H1 (cell line): ENCODE measurements at regions not wholly inside any gene's neighbourhood (a gene's known extent, or its start where the extent isn't known, plus 50 kb on each side); places are given as distances from the start of the nearest gene placed in this dataset.
"Not testable (repeated sequence)": the region's sequence is repeated elsewhere in the genome, so short reads cannot be mapped to it uniquely, and the experiment has no call there.

Experiments
- CTCF ChIA-PET: fragments of 300-600 bp; sonication (Branson Sonifier 250); formaldehyde crosslinking; loops from one replicate; lab custom pipeline; 2021; ENCODE audit not compliant: partially characterized antibody; lab: Charles Lee
- POLR2A ChIA-PET: fragments of 300-600 bp; sonication (Branson Sonifier 250); formaldehyde crosslinking; loops from one replicate; lab custom pipeline; 2021; ENCODE audit warnings: inconsistent platforms; ENCODE audit not compliant: partially characterized antibody; lab: Charles Lee
- DNase-seq, 2 experiments: peaks; one replicate each; pipeline versions ENCODE4 v3.0.0 to v3.0.0-alpha.2; 2010 to 2022; ENCODE audit warnings: low spot score in 2 of 2, low read depth in 1 of 2, mixed read lengths in 1 of 2
- FAIRE-seq: peaks from 2 replicates; lab custom pipeline; 2011; peaks lifted over from hg19 to GRCh38; lab: Jason Lieb, UNC
- H2AFZ ChIP-seq: 2 replicates; pipeline ENCODE4 v1.8.1; 2012; ENCODE audit warnings: low read length, inconsistent platforms
- H2AK5ac ChIP-seq: 2 replicates; pipeline ENCODE4 v1.6.1; 2013; ENCODE audit warnings: low read depth, low read length
- H2BK120ac ChIP-seq: replicated peaks from 2 replicates; pipeline ENCODE3; 2013; ENCODE audit warnings: low read depth, low read length, inconsistent platforms
- H2BK12ac ChIP-seq: 2 replicates; pipeline ENCODE4 v1.6.1; 2013; ENCODE audit warnings: low read depth, low read length
- H2BK15ac ChIP-seq: 2 replicates; pipeline ENCODE4 v1.6.1; 2013; ENCODE audit warnings: low read length
- H2BK20ac ChIP-seq: 2 replicates; pipeline ENCODE4 v1.6.1; 2013; ENCODE audit warnings: low read length
- H2BK5ac ChIP-seq: 2 replicates; pipeline ENCODE4 v1.6.1; 2013; ENCODE audit warnings: low read depth, low read length
- H3K14ac ChIP-seq: 2 replicates; pipeline ENCODE4 v1.6.1; 2013; ENCODE audit warnings: inconsistent platforms; ENCODE audit not compliant: insufficient read length
- H3K18ac ChIP-seq: 2 replicates; pipeline ENCODE4 v1.6.1; 2013; ENCODE audit warnings: low read length; ENCODE audit errors: extremely low read depth
- H3K23ac ChIP-seq: 2 replicates; pipeline ENCODE4 v1.6.1; 2013; ENCODE audit warnings: inconsistent platforms; ENCODE audit not compliant: insufficient read length
- H3K23me2 ChIP-seq: 2 replicates; pipeline ENCODE4 v1.6.1; 2013; ENCODE audit warnings: low read depth, low read length
- H3K27ac ChIP-seq: 2 replicates; pipeline ENCODE4 v1.6.1; 2011; ENCODE audit warnings: low read depth, low read length, inconsistent platforms
- H3K27me3 ChIP-seq, 4 experiments: replicated peaks in 1 of 4; 1 replicate in 1 of 4; 2 replicates in 3 of 4; pipeline versions ENCODE4 v1.6.1 to v1.8.1; 2011 to 2013; ENCODE audit warnings: low read length in 3 of 4, mild to moderate bottlenecking in 3 of 4, inconsistent platforms in 2 of 4, mixed read lengths in 2 of 4, moderate library complexity in 1 of 4; ENCODE audit not compliant: control insufficient read depth in 3 of 4, insufficient read depth in 3 of 4; ENCODE audit errors: extremely low read depth in 1 of 4
- H3K36me3 ChIP-seq, 4 experiments: 2 replicates each; pipeline versions ENCODE4 v1.6.1 to v1.8.1; 2011 to 2013; ENCODE audit warnings: mild to moderate bottlenecking in 4 of 4, low read length in 3 of 4, moderate library complexity in 2 of 4, control low read depth in 1 of 4, inconsistent platforms in 1 of 4; ENCODE audit not compliant: insufficient read depth in 4 of 4, control insufficient read depth in 2 of 4
- H3K4ac ChIP-seq: replicated peaks from 2 replicates; pipeline ENCODE3; 2013; ENCODE audit warnings: low read length, low read depth, mixed read lengths, inconsistent platforms; ENCODE audit not compliant: insufficient read length
- H3K4me1 ChIP-seq, 4 experiments: replicated peaks in 1 of 4; 1 replicate in 1 of 4; 2 replicates in 3 of 4; pipeline versions ENCODE4 v1.6.1 to v1.8.1; 2011 to 2013; ENCODE audit warnings: low read length in 3 of 4, inconsistent platforms in 2 of 4, mixed read lengths in 1 of 4; ENCODE audit not compliant: insufficient read depth in 4 of 4, control insufficient read depth in 3 of 4
- H3K4me2 ChIP-seq, 2 experiments: 2 replicates each; pipeline versions ENCODE4 v1.6.1 to v1.8.1; 2011 to 2013; ENCODE audit warnings: low read depth in 2 of 2, low read length in 2 of 2, control low read depth in 1 of 2, inconsistent platforms in 1 of 2, mild to moderate bottlenecking in 1 of 2; ENCODE audit not compliant: insufficient read depth in 1 of 2
- H3K4me3 ChIP-seq, 4 experiments: fragments of 200-600, 300-600 bp in 1 of 4; sonication (generic), shearing (Covaris generic), sonication (Bioruptor Twin) in 1 of 4; 2 replicates each; pipeline versions ENCODE4 v1.5.1 to v1.8.1; 2011 to 2016; ENCODE audit warnings: low read length in 4 of 4, low read depth in 3 of 4, control low read depth in 2 of 4, inconsistent platforms in 2 of 4, mild to moderate bottlenecking in 2 of 4, mixed read lengths in 1 of 4, moderate library complexity in 1 of 4; ENCODE audit not compliant: insufficient read depth in 2 of 4; ENCODE audit errors: extremely low read depth in 1 of 4
- H3K56ac ChIP-seq: replicated peaks from 2 replicates; pipeline ENCODE3; 2013; ENCODE audit warnings: low read depth, mild to moderate bottlenecking, mixed read lengths, low read length, inconsistent platforms; ENCODE audit not compliant: insufficient read length
- H3K79me1 ChIP-seq: 2 replicates; pipeline ENCODE4 v1.6.1; 2013; ENCODE audit warnings: low read depth, low read length, control low read depth
- H3K79me2 ChIP-seq, 2 experiments: 2 replicates each; pipeline versions ENCODE4 v1.6.1 to v1.8.1; 2012 to 2013; ENCODE audit warnings: low read length in 2 of 2, mild to moderate bottlenecking in 2 of 2, inconsistent platforms in 1 of 2; ENCODE audit not compliant: insufficient read depth in 2 of 2, control insufficient read depth in 1 of 2
- H3K9ac ChIP-seq, 4 experiments: replicated peaks in 1 of 4; 1 replicate in 1 of 4; 2 replicates in 3 of 4; pipeline versions ENCODE4 v1.6.1 to v1.8.1; 2011 to 2013; ENCODE audit warnings: low read depth in 3 of 4, low read length in 3 of 4, control low read depth in 2 of 4, mild to moderate bottlenecking in 2 of 4, moderate library complexity in 2 of 4, inconsistent platforms in 1 of 4; ENCODE audit errors: extremely low read depth in 1 of 4
- H3K9me3 ChIP-seq, 2 experiments: 2 replicates each; pipeline versions ENCODE4 v1.6.1 to v1.8.1; 2012 to 2013; ENCODE audit warnings: mild to moderate bottlenecking in 2 of 2, moderate library complexity in 2 of 2, control low read depth in 1 of 2, inconsistent platforms in 1 of 2, low read depth in 1 of 2, low read length in 1 of 2, mixed read lengths in 1 of 2; ENCODE audit not compliant: insufficient read depth in 2 of 2
- H4K20me1 ChIP-seq, 2 experiments: replicated peaks in 1 of 2; 2 replicates each; pipeline versions ENCODE3 to v1.8.1; 2011 to 2013; ENCODE audit warnings: inconsistent platforms in 2 of 2, low read length in 2 of 2, mild to moderate bottlenecking in 1 of 2; ENCODE audit not compliant: insufficient read depth in 2 of 2, control insufficient read depth in 1 of 2
- H4K5ac ChIP-seq: 2 replicates; pipeline ENCODE4 v1.6.1; 2013; ENCODE audit warnings: low read length, low read depth, mixed read lengths, inconsistent platforms; ENCODE audit not compliant: insufficient read length
- H4K8ac ChIP-seq: 2 replicates; pipeline ENCODE4 v1.8.0; 2013; ENCODE audit warnings: mild to moderate bottlenecking, moderate library complexity, low read length, inconsistent platforms; ENCODE audit not compliant: insufficient read depth; ENCODE audit errors: extremely low read depth
- H4K91ac ChIP-seq: replicated peaks from 2 replicates; pipeline ENCODE3; 2013; ENCODE audit warnings: low read length, mixed read lengths, inconsistent platforms; ENCODE audit not compliant: insufficient read length
- WGBS, 2 experiments: shearing (Covaris generic) in 1 of 2; methylation state at CpG; one replicate each; pipeline versions ENCODE4 v1.1.6 to v1.1.7; 2013 to 2015; ENCODE audit warnings: low lambda C conversion rate in 2 of 2, mixed read lengths in 2 of 2, inconsistent platforms in 1 of 2, low coverage in 1 of 2, missing lambda C conversion rate in 1 of 2; ENCODE audit not compliant: insufficient replicate concordance in 2 of 2, insufficient coverage in 1 of 2, insufficient read length in 1 of 2; ENCODE audit errors: extremely low coverage in 1 of 2, missing lambda C conversion rate in 1 of 2; 5-methylcytosine and 5-hydroxymethylcytosine counted together

GRCh38 chr7:86987834-86988233, 71.6 kb downstream of the ELAPOR2 start:
- H2BK120ac ChIP-seq, FAIRE-seq, H2AK5ac ChIP-seq, H3K18ac ChIP-seq, H3K14ac ChIP-seq, H3K4ac ChIP-seq, H3K79me1 ChIP-seq, POLR2A ChIA-PET, H3K27ac ChIP-seq, H3K9me3 ChIP-seq, H2BK20ac ChIP-seq, CTCF ChIA-PET, H2BK15ac ChIP-seq, H4K91ac ChIP-seq, H3K56ac ChIP-seq, H3K4me1 ChIP-seq, DNase-seq, H2BK5ac ChIP-seq, H4K5ac ChIP-seq, H4K8ac ChIP-seq, H3K27me3 ChIP-seq, H4K20me1 ChIP-seq, H3K23me2 ChIP-seq, H2BK12ac ChIP-seq, H3K9ac ChIP-seq, H2AFZ ChIP-seq, H3K23ac ChIP-seq, H3K4me2 ChIP-seq, H3K4me3 ChIP-seq, H3K36me3 ChIP-seq: not testable (repeated sequence)
- H3K79me2 ChIP-seq = peaks cover 3 to 48% of the 10 kb centered on the region in 2 experiments; a peak in 3 of 4 replicates
- WGBS, 2 experiments = 96% methylated on average over 4 of the region's 4 CpGs; no CpG with 5 or more reads in 1 of the 2 experiments

GRCh38 chr7:86987358-86987757, 72.1 kb downstream of the ELAPOR2 start:
- H3K4me2 ChIP-seq, DNase-seq, H2BK15ac ChIP-seq, CTCF ChIA-PET, H4K20me1 ChIP-seq, H3K23ac ChIP-seq, H3K9me3 ChIP-seq, H3K9ac ChIP-seq, H3K36me3 ChIP-seq, H4K91ac ChIP-seq, H3K79me1 ChIP-seq, POLR2A ChIA-PET, H2AK5ac ChIP-seq, H3K4ac ChIP-seq, H3K27me3 ChIP-seq, H2BK120ac ChIP-seq, H3K4me1 ChIP-seq, H3K18ac ChIP-seq, H3K27ac ChIP-seq, H3K56ac ChIP-seq, H3K23me2 ChIP-seq, H2BK5ac ChIP-seq, H2BK12ac ChIP-seq, H3K4me3 ChIP-seq, H4K8ac ChIP-seq, H3K14ac ChIP-seq, H2BK20ac ChIP-seq, H2AFZ ChIP-seq, H4K5ac ChIP-seq, FAIRE-seq: not testable (repeated sequence)
- peaks cover 3 to 46% of the 10 kb centered on the region in 2 experiments; a peak in 3 of 4 replicates for H3K79me2 ChIP-seq
- WGBS, 2 experiments = 87% methylated on average over 3 of the region's 3 CpGs; no CpG with 5 or more reads in 1 of the 2 experiments
